ENCODE measurements at regions not wholly inside any gene's neighbourhood (a gene's known extent, or its start where the extent isn't known, plus 50 kb on each side); places are given as distances from the start of the nearest gene placed in this dataset.

DNA sequence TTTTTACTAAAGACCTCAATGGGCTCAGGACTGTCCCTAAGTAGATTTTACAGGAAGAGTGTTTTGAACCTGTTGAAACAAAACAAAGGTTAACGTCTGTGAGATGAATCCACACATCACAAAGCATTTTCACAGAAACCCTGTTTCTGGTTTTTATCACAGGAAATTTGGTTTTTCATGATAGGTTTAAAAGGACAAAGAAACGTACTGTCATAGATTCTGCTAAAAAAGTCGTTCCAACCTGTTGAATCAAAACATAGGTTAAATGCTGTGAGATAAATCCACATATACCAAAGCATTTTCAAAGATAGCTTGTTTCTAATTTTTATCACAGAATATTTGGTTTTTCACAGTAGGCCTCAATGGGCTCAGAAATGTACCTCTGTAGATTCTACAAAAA, 1531.0 kb downstream of the UQCRFS1 start:
- TF ChIP-seq POLR2A (IDR thresholded peaks at IDR 0.05; ENCODE audit: low read depth, low read length) (no peak), EZH2 (IDR thresholded peaks at IDR 0.05; ENCODE audit: borderline replicate concordance, low read depth, low read length, severe bottlenecking) (no peak), MAX (IDR thresholded peaks at IDR 0.05; ENCODE audit: insufficient read depth, insufficient read length) (no peak), POLR2AphosphoS5 (IDR thresholded peaks at IDR 0.05; ENCODE audit: insufficient read depth, low read depth, low read length) (no peak), MYC (IDR thresholded peaks at IDR 0.05; ENCODE audit: low read depth, low read length) (no peak)
- TF ChIP-seq, protein P1, sequence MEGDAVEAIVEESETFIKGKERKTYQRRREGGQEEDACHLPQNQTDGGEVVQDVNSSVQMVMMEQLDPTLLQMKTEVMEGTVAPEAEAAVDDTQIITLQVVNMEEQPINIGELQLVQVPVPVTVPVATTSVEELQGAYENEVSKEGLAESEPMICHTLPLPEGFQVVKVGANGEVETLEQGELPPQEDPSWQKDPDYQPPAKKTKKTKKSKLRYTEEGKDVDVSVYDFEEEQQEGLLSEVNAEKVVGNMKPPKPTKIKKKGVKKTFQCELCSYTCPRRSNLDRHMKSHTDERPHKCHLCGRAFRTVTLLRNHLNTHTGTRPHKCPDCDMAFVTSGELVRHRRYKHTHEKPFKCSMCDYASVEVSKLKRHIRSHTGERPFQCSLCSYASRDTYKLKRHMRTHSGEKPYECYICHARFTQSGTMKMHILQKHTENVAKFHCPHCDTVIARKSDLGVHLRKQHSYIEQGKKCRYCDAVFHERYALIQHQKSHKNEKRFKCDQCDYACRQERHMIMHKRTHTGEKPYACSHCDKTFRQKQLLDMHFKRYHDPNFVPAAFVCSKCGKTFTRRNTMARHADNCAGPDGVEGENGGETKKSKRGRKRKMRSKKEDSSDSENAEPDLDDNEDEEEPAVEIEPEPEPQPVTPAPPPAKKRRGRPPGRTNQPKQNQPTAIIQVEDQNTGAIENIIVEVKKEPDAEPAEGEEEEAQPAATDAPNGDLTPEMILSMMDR (IDR thresholded peaks at IDR 0.05; ENCODE audit: extremely low read depth in 1 of 2, insufficient read depth in 1 of 2, low read depth in 1 of 2, low read length in 2 of 2) = no peak

Measured in endothelial cell of umbilical vein (primary cell).